ENCODE measurements at regions not wholly inside any gene's neighbourhood (a gene's known extent, or its start where the extent isn't known, plus 50 kb on each side); places are given as distances from the start of the nearest gene placed in this dataset.

- intact Hi-C loops (cut with DNase I) = no loop called here
- H3K4me1 ChIP-seq = peaks cover 0 to 18% (median 9%) of the 10 kb centered on the region in 4 donors
These were observed 123.3 kb upstream of the COL21A1 start for GRCh38 chr6:56370561-56371211.

GRCh38 chr6:56370127-56370540, 122.8 kb upstream of the COL21A1 start:
- Histone ChIP-seq H3K4me3 (no peak overlapping the region), H3K27me3 (no peaks in the 10 kb centered on the region), H3K27ac (peak overlapping the region; percentile 65 to 75 (median 71)), H3K9me3 (no peaks in the 10 kb centered on the region), H3K4me1 (peaks cover 0 to 18% (median 9%) of the 10 kb centered on the region in 4 donors), H3K36me3 (no peaks in the 10 kb centered on the region)
- WGBS (ENCODE audit: insufficient coverage, low coverage, low lambda C conversion rate, missing lambda C conversion rate) = 13% methylated on average over 10 of the region's 10 CpGs
- intact Hi-C loops (cut with DNase I) = no loop called here
- TF ChIP-seq CTCF (IDR thresholded peaks at IDR 0.05) (peak; percentile 65 to 82 (median 73)), POLR2A (IDR thresholded peaks at IDR 0.05) (no peak)
- DNase-seq = peak; percentile 74 to 77 (median 77)
- peak; percentile 90 to 97 (median 96) for ATAC-seq

More at GRCh38 chr6:56370561-56371211, 123.3 kb upstream of the COL21A1 start:
- no peak overlapping the region for H3K4me3 ChIP-seq
- H3K27me3 ChIP-seq = no peaks in the 10 kb centered on the region
- peak overlapping the region; percentile 65 to 75 (median 71) for H3K27ac ChIP-seq
- H3K9me3 ChIP-seq = no peaks in the 10 kb centered on the region
- H3K36me3 ChIP-seq = no peaks in the 10 kb centered on the region
- 43% methylated on average over 2 of the region's 2 CpGs for WGBS (ENCODE audit: insufficient coverage, low coverage, low lambda C conversion rate, missing lambda C conversion rate)
- ATAC-seq (peak; percentile 73 to 75 (median 75)), DNase-seq (no peak)
- no peak for TF ChIP-seq CTCF (IDR thresholded peaks at IDR 0.05)
- no peak for TF ChIP-seq POLR2A (IDR thresholded peaks at IDR 0.05)

- ATAC-seq (peak; percentile 5 to 18 (median 10)), DNase-seq (no peak)
- 33% methylated on average over 3 of the region's 3 CpGs for WGBS (ENCODE audit: insufficient coverage, low coverage, low lambda C conversion rate, missing lambda C conversion rate)
- TF ChIP-seq POLR2A (IDR thresholded peaks at IDR 0.05) = no peak
- TF ChIP-seq CTCF (IDR thresholded peaks at IDR 0.05) = no peak
- H3K27me3 ChIP-seq = no peaks in the 10 kb centered on the region
- no peak overlapping the region for H3K27ac ChIP-seq
- no peak overlapping the region for H3K4me3 ChIP-seq
- no peaks in the 10 kb centered on the region for H3K36me3 ChIP-seq
- intact Hi-C loops (cut with DNase I) = loop anchor here (10.0 kb wide), 2 partner anchors 206 to 226 kb away; no protein-coding TSS in a partner anchor
- no peaks in the 10 kb centered on the region for H3K9me3 ChIP-seq
- peaks cover 0 to 18% (median 9%) of the 10 kb centered on the region in 4 donors for H3K4me1 ChIP-seq
These were observed 121.1 kb upstream of the COL21A1 start for GRCh38 chr6:56368491-56368890.

- ATAC-seq (no peak), DNase-seq (no peak)
- intact Hi-C loops (cut with DNase I) = loop anchor here (10.0 kb wide), 2 partner anchors 209 to 229 kb away; no protein-coding TSS in a partner anchor
- 57% methylated on average over 5 of the region's 6 CpGs for WGBS (ENCODE audit: insufficient coverage, low coverage, low lambda C conversion rate, missing lambda C conversion rate)
- no peaks in the 10 kb centered on the region for H3K36me3 ChIP-seq
- H3K27ac ChIP-seq = no peak overlapping the region
- no peaks in the 10 kb centered on the region for H3K27me3 ChIP-seq
- no peak overlapping the region for H3K4me3 ChIP-seq
- no peak for TF ChIP-seq POLR2A (IDR thresholded peaks at IDR 0.05)
- TF ChIP-seq CTCF (IDR thresholded peaks at IDR 0.05) = no peak
- no peaks in the 10 kb centered on the region for H3K9me3 ChIP-seq
- H3K4me1 ChIP-seq = peaks cover 0 to 18% (median 8%) of the 10 kb centered on the region in 4 donors
These were observed 118.9 kb upstream of the COL21A1 start for GRCh38 chr6:56366141-56366852.

Data from right lobe of liver (tissue), 6 donors.